DOHH2 (cell line): ENCODE measurements at regions not wholly inside any gene's neighbourhood (a gene's known extent, or its start where the extent isn't known, plus 50 kb on each side); places are given as distances from the start of the nearest gene placed in this dataset.

ENCODE experiments used
- H3F3A ChIP-seq: fragments of 200-600 bp; sonication (generic), shearing (Covaris generic); 2 replicates; pipeline ENCODE4 v1.6.0; 2016; ENCODE audit warnings: antibody characterized with exemption, mild to moderate bottlenecking; ENCODE audit not compliant: control insufficient read depth, insufficient read depth
- H3K27ac ChIP-seq: fragments of 200-600 bp; sonication (generic); 2 replicates; pipeline ENCODE4 v1.5.1; 2014; ENCODE audit warnings: low read depth, mild to moderate bottlenecking, low read length, moderate library complexity
- H3K27me3 ChIP-seq: fragments of 200-600 bp; sonication (generic); 2 replicates; pipeline ENCODE4 v1.6.1; 2014; ENCODE audit warnings: mild to moderate bottlenecking, low read length, mixed read lengths; ENCODE audit not compliant: control insufficient read depth
- H3K36me3 ChIP-seq: fragments of 200-600 bp; sonication (generic); 2 replicates; pipeline ENCODE4 v1.6.1; 2014; ENCODE audit warnings: mild to moderate bottlenecking, low read length, moderate library complexity, mixed read lengths; ENCODE audit not compliant: control insufficient read depth
- H3K4me1 ChIP-seq: fragments of 200-600 bp; sonication (generic); 2 replicates; pipeline ENCODE4 v1.6.1; 2014; ENCODE audit warnings: mild to moderate bottlenecking, low read length, mixed read lengths; ENCODE audit not compliant: control insufficient read depth
- H3K4me2 ChIP-seq: fragments of 200-600 bp; sonication (generic); 2 replicates; pipeline ENCODE4 v1.6.0; 2014; ENCODE audit warnings: mild to moderate bottlenecking, low read length, moderate library complexity
- H3K4me3 ChIP-seq: fragments of 200-600 bp; sonication (generic); 2 replicates; pipeline ENCODE4 v1.5.1; 2014; ENCODE audit warnings: mild to moderate bottlenecking, low read length, mixed read lengths
- H3K79me2 ChIP-seq: fragments of 200-600 bp; sonication (generic); 2 replicates; pipeline ENCODE4 v1.6.1; 2014; ENCODE audit warnings: mild to moderate bottlenecking, low read length, mixed read lengths; ENCODE audit not compliant: control insufficient read depth
- H3K9me2 ChIP-seq: fragments of 200-600 bp; sonication (generic); replicated peaks from 2 replicates; pipeline ENCODE4 v1.6.1; 2014; ENCODE audit warnings: mild to moderate bottlenecking, low read length, mixed read lengths; ENCODE audit not compliant: control insufficient read depth
- H3K9me3 ChIP-seq: fragments of 200-600 bp; sonication (generic); 2 replicates; pipeline ENCODE4 v1.6.1; 2014; ENCODE audit warnings: antibody characterized with exemption, low read length, mixed read lengths; ENCODE audit not compliant: control insufficient read depth, insufficient read depth
- H4K20me1 ChIP-seq: fragments of 200-600 bp; sonication (generic); 2 replicates; pipeline ENCODE4 v1.6.0; 2014; ENCODE audit warnings: low read depth, mild to moderate bottlenecking, antibody characterized with exemption, low read length, moderate library complexity; ENCODE audit not compliant: control insufficient read depth, insufficient read depth
- EZH2phosphoT487 ChIP-seq: fragments of 200-600 bp; sonication (generic); IDR thresholded peaks from 2 replicates; pipeline ENCODE4 v1.6.1; 2017; ENCODE audit warnings: borderline replicate concordance, mild to moderate bottlenecking, antibody characterized with exemption, low read length, moderate library complexity, mixed read lengths
- TF ChIP-seq, protein P1 (sequence below): fragments of 200-600 bp; sonication (generic); IDR thresholded peaks from one replicate; pipeline ENCODE4 v1.5.1; 2014; ENCODE audit warnings: antibody characterized with exemption, mild to moderate bottlenecking, low read depth, low read length; ENCODE audit not compliant: poor library complexity, severe bottlenecking

DNA sequence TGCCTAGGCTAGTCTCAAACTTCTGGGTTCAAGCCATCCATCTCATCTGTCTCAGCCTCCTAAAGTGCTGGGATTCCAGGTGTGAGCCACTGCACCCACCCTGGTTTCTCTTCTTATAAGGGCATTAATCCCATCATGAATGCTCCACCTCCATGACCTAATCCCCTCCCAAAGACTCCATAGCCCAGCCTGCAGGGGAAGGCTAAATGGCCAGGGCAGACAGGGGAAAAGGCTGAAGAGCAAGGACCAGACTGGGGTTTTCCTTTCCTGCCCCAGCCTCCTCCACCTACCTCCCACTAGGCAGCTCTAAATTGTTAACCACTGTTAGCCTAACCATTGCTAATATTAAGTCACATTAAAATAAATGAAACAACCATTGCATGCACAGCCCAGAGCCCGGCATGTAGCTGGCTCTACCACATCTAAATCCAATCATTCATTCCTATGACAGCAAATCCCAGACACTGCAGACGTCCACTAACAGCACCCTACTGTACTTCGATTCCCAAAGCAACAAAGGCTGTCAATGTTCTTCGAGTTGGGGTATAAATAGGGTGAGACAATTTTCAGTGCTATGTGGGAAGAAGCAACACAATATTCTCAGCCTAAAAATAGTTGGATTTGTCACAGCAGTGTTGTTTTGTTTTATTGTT lies 243.2 kb upstream of the ARID1B start:
- Histone ChIP-seq H3K9me2 (no peaks in the 10 kb centered on the region), H3K4me3 (no peak overlapping the region), H3K27ac (no peak overlapping the region), H3K9me3 (no peaks in the 10 kb centered on the region), H3K4me1 (no peaks in the 10 kb centered on the region), H3F3A (no peaks in the 10 kb centered on the region), H3K27me3 (no peaks in the 10 kb centered on the region), H3K4me2 (no peak overlapping the region), H4K20me1 (no peaks in the 10 kb centered on the region), H3K79me2 (no peaks in the 10 kb centered on the region), H3K36me3 (no peaks in the 10 kb centered on the region)
- TF ChIP-seq EZH2phosphoT487: no peak
- TF ChIP-seq, protein P1, sequence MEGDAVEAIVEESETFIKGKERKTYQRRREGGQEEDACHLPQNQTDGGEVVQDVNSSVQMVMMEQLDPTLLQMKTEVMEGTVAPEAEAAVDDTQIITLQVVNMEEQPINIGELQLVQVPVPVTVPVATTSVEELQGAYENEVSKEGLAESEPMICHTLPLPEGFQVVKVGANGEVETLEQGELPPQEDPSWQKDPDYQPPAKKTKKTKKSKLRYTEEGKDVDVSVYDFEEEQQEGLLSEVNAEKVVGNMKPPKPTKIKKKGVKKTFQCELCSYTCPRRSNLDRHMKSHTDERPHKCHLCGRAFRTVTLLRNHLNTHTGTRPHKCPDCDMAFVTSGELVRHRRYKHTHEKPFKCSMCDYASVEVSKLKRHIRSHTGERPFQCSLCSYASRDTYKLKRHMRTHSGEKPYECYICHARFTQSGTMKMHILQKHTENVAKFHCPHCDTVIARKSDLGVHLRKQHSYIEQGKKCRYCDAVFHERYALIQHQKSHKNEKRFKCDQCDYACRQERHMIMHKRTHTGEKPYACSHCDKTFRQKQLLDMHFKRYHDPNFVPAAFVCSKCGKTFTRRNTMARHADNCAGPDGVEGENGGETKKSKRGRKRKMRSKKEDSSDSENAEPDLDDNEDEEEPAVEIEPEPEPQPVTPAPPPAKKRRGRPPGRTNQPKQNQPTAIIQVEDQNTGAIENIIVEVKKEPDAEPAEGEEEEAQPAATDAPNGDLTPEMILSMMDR: no peak

GRCh38 chr6:156526081-156526480 lies 251.1 kb upstream of the ARID1B start:
- Histone ChIP-seq H3F3A (no peaks in the 10 kb centered on the region), H3K9me3 (no peaks in the 10 kb centered on the region), H3K9me2 (no peaks in the 10 kb centered on the region; the same call in 1 of the 2 replicates), H3K36me3 (no peaks in the 10 kb centered on the region), H3K27me3 (no peaks in the 10 kb centered on the region), H3K79me2 (no peaks in the 10 kb centered on the region), H4K20me1 (no peaks in the 10 kb centered on the region), H3K4me3 (no peak overlapping the region), H3K27ac (no peak overlapping the region), H3K4me2 (no peak overlapping the region), H3K4me1 (no peaks in the 10 kb centered on the region)
- TF ChIP-seq, protein P1: no peak
- no peak for TF ChIP-seq EZH2phosphoT487

DNA sequence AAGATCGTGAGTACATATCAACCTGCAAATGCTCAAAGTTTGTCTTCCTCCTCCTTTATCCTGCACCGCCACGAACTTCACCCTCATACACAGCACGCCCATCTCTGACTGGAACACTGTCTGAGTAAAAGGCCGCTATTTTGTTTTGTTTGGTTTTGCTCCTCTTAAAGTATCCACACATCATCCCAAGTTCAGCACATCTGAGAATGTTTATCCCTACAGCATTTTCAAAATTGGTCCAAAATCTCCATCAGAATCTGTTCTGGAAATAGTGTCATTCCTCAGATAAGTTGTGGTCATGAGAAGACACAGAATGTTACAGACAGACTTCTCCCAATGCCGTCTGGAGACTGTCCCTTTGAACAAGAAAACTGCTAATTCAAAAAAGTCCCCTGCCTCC lies 251.6 kb upstream of the ARID1B start:
- Histone ChIP-seq H3K27me3 (no peaks in the 10 kb centered on the region), H3K79me2 (no peaks in the 10 kb centered on the region), H3K4me1 (no peaks in the 10 kb centered on the region), H3K4me2 (no peak overlapping the region), H3K27ac (no peak overlapping the region), H3F3A (no peaks in the 10 kb centered on the region), H3K36me3 (no peaks in the 10 kb centered on the region), H4K20me1 (no peaks in the 10 kb centered on the region), H3K4me3 (no peak overlapping the region), H3K9me3 (no peaks in the 10 kb centered on the region), H3K9me2 (no peaks in the 10 kb centered on the region; the same call in 1 of the 2 replicates)
- no peak for TF ChIP-seq EZH2phosphoT487
- TF ChIP-seq, protein P1: no peak
